Trophoblast cell (in vitro differentiated cells and primary cell): ENCODE measurements at regions not wholly inside any gene's neighbourhood (a gene's known extent, or its start where the extent isn't known, plus 50 kb on each side); places are given as distances from the start of the nearest gene placed in this dataset.

Source experiments
- DNase-seq, 2 donors: peaks; one replicate each; pipeline ENCODE4 v3.0.0-alpha.2; 2016
- H2AFZ ChIP-seq: 2 replicates; pipeline ENCODE4 v1.6.1; 2013; ENCODE audit warnings: low read length, moderate library complexity, mild to moderate bottlenecking; ENCODE audit not compliant: insufficient read depth, poor library complexity
- H2AK5ac ChIP-seq: 2 replicates; pipeline ENCODE4 v1.6.1; 2013; ENCODE audit warnings: mild to moderate bottlenecking, low read length
- H2BK120ac ChIP-seq: 2 replicates; pipeline ENCODE4 v1.6.1; 2013; ENCODE audit warnings: low read length, mild to moderate bottlenecking, moderate library complexity; ENCODE audit not compliant: insufficient read depth, poor library complexity
- H2BK12ac ChIP-seq: 2 replicates; pipeline ENCODE4 v1.6.1; 2013; ENCODE audit warnings: mild to moderate bottlenecking, low read length, moderate library complexity
- H2BK5ac ChIP-seq: 2 replicates; pipeline ENCODE4 v1.6.1; 2013; ENCODE audit warnings: low read length, low read depth, moderate library complexity, mild to moderate bottlenecking; ENCODE audit not compliant: poor library complexity
- H3K14ac ChIP-seq: 2 replicates; pipeline ENCODE4 v1.6.1; 2013; ENCODE audit warnings: mild to moderate bottlenecking, low read length
- H3K18ac ChIP-seq: 2 replicates; pipeline ENCODE4 v1.6.1; 2013; ENCODE audit warnings: mild to moderate bottlenecking, low read length
- H3K23ac ChIP-seq: 2 replicates; pipeline ENCODE4 v1.6.1; 2013; ENCODE audit warnings: low read length
- H3K27ac ChIP-seq: 2 replicates; pipeline ENCODE4 v1.5.1; 2013; ENCODE audit warnings: low read depth, mild to moderate bottlenecking, inconsistent platforms, low read length, moderate library complexity
- H3K27me3 ChIP-seq: 2 replicates; pipeline ENCODE4 v1.6.1; 2013; ENCODE audit warnings: inconsistent platforms, mild to moderate bottlenecking, low read length, moderate library complexity; ENCODE audit not compliant: insufficient read depth
- H3K36me3 ChIP-seq, 2 experiments: 1 replicate in 1 of 2; 2 replicates in 1 of 2; pipeline ENCODE4 v1.6.1; 2013; ENCODE audit warnings: low read length in 2 of 2, mild to moderate bottlenecking in 2 of 2, moderate library complexity in 1 of 2; ENCODE audit not compliant: insufficient read depth in 2 of 2, control insufficient read depth in 1 of 2
- H3K4ac ChIP-seq: 2 replicates; pipeline ENCODE4 v1.6.1; 2013; ENCODE audit warnings: low read depth, mild to moderate bottlenecking, low read length, moderate library complexity
- H3K4me1 ChIP-seq, 2 experiments: 1 replicate in 1 of 2; 2 replicates in 1 of 2; pipeline ENCODE4 v1.6.1; 2013; ENCODE audit warnings: low read length in 2 of 2, mild to moderate bottlenecking in 2 of 2, moderate library complexity in 1 of 2; ENCODE audit not compliant: insufficient read depth in 2 of 2, control insufficient read depth in 1 of 2
- H3K4me2 ChIP-seq: 2 replicates; pipeline ENCODE4 v1.6.1; 2013; ENCODE audit warnings: inconsistent platforms, mild to moderate bottlenecking, low read length, moderate library complexity
- H3K4me3 ChIP-seq: 2 replicates; pipeline ENCODE4 v1.5.1; 2013; ENCODE audit warnings: mild to moderate bottlenecking, low read depth, low read length, inconsistent platforms
- H3K79me1 ChIP-seq: one replicate; pipeline ENCODE4 v1.6.1; 2013; ENCODE audit warnings: low read length
- H3K79me2 ChIP-seq: 2 replicates; pipeline ENCODE4 v1.6.1; 2013; ENCODE audit warnings: low read length, mild to moderate bottlenecking; ENCODE audit not compliant: control insufficient read depth, insufficient read depth, poor library complexity
- H3K9ac ChIP-seq: 2 replicates; pipeline ENCODE4 v1.6.1; 2013; ENCODE audit warnings: mild to moderate bottlenecking, low read length
- H3K9me3 ChIP-seq: 2 replicates; pipeline ENCODE4 v1.6.1; 2013; ENCODE audit warnings: low read depth, mild to moderate bottlenecking, control low read depth, inconsistent platforms, low read length; ENCODE audit not compliant: insufficient read depth
- H4K12ac ChIP-seq: 2 replicates; pipeline ENCODE4 v1.6.1; 2013; ENCODE audit warnings: low read depth, mild to moderate bottlenecking, low read length, moderate library complexity
- H4K8ac ChIP-seq: 2 replicates; pipeline ENCODE4 v1.6.1; 2013; ENCODE audit warnings: low read depth, mild to moderate bottlenecking, low read length, moderate library complexity
- H4K91ac ChIP-seq: one replicate; pipeline ENCODE4 v1.6.1; 2013; ENCODE audit warnings: low read depth, mild to moderate bottlenecking, low read length, moderate library complexity
- WGBS: extraction: QIAGEN DNeasy Blood & Tissue Kit; methylation state at CpG from one replicate; pipeline ENCODE4 v1.1.7; 2013; ENCODE audit warnings: missing lambda C conversion rate; ENCODE audit not compliant: insufficient read length, insufficient coverage; ENCODE audit errors: extremely low coverage; 5-methylcytosine and 5-hydroxymethylcytosine counted together

DNA sequence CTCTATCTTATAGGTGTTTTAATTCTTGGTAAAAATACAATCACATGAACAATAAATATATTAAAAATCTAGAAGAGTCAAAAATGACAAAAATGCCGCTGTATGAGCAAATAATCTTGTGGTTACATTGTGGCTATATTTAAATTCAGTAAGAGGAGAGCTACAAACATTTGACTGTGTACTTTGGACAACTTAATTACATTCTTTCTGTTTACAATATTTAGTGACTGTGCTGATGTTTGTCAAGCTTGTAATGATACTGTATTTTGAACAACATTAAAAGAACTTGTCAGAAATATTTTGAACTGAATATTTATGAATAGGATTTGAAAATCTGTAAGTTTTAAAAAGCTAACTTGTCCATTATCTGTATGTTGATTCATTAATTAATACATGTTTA is 598.3 kb downstream of the SI start:
- H4K8ac ChIP-seq, result no peak overlapping the region
- no peak overlapping the region for H4K91ac ChIP-seq
- no peak overlapping the region for H3K14ac ChIP-seq
- no peaks in the 10 kb centered on the region for H3K4me1 ChIP-seq
- H3K27me3 ChIP-seq, result no peaks in the 10 kb centered on the region
- H4K12ac ChIP-seq, result no peak overlapping the region
- DNase-seq, result no peak
- H3K18ac ChIP-seq, result no peak overlapping the region
- no peak overlapping the region for H3K23ac ChIP-seq
- no peak overlapping the region for H2AFZ ChIP-seq
- no peaks in the 10 kb centered on the region for H3K79me1 ChIP-seq
- no peak overlapping the region for H2AK5ac ChIP-seq
- no peak overlapping the region for H2BK12ac ChIP-seq
- H3K79me2 ChIP-seq, result no peaks in the 10 kb centered on the region
- WGBS, result no CpG with 5 or more reads among the region's 1 CpG
- no peak overlapping the region for H3K4ac ChIP-seq
- no peak overlapping the region for H3K9ac ChIP-seq
- no peak overlapping the region for H3K4me2 ChIP-seq
- no peak overlapping the region for H2BK120ac ChIP-seq
- no peak overlapping the region for H3K27ac ChIP-seq
- no peak overlapping the region for H2BK5ac ChIP-seq
- no peaks in the 10 kb centered on the region for H3K36me3 ChIP-seq
- H3K9me3 ChIP-seq, result no peaks in the 10 kb centered on the region
- no peak overlapping the region for H3K4me3 ChIP-seq

DNA sequence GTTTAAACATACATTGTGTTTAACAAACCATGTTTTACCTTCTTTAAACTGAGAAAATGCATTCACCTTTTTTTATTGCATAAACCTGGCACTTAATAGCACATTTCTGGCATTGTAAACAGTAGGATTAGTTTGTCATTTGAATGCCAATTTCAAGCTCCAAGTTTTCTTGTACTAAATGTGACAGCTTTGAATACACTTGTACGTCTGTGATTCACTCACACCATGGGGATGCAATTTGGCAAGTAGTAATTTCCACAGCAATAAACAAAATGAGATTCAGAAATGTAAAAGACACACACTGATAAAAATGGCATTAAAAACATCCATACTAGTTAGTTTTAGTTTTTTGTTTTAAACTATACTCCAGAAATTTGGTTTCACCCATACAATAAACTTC is 598.9 kb downstream of the SI start:
- Histone ChIP-seq H2AK5ac (no peak overlapping the region), H3K14ac (no peak overlapping the region), H2BK12ac (no peak overlapping the region), H3K9ac (no peak overlapping the region), H3K4me1 (no peaks in the 10 kb centered on the region), H3K4me3 (no peak overlapping the region), H3K18ac (no peak overlapping the region), H4K91ac (no peak overlapping the region), H3K79me2 (no peaks in the 10 kb centered on the region), H3K9me3 (no peaks in the 10 kb centered on the region), H3K36me3 (no peaks in the 10 kb centered on the region), H4K8ac (no peak overlapping the region), H3K27me3 (no peaks in the 10 kb centered on the region), H2BK5ac (no peak overlapping the region), H2BK120ac (no peak overlapping the region), H3K23ac (no peak overlapping the region), H3K4me2 (no peak overlapping the region), H3K4ac (no peak overlapping the region), H4K12ac (no peak overlapping the region), H3K79me1 (no peaks in the 10 kb centered on the region), H2AFZ (no peak overlapping the region), H3K27ac (no peak overlapping the region)
- DNase-seq, result no peak
- WGBS, result no CpG with 5 or more reads among the region's 1 CpG

DNA sequence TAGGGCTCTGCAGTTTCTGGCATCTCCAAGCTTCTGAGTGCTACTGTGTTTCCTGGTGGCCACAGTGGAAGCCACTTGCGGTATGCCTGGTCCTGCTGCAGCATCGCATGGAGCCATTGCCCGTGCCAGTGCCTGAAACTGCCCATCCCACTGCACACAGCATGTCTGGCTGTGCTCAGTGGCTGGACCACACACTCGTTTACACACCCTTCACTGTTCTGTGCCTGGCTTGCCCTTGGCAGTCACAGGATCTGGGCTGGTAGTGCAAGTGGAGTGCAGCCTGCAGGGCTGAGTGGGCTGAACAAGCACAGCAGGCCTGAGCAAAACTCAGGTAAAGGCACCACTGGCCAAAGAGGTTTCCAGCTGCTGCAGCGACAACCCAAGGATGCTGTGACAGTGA is 600.0 kb downstream of the SI start:
- Histone ChIP-seq H3K23ac (no peak overlapping the region), H3K4me1 (no peaks in the 10 kb centered on the region), H3K18ac (no peak overlapping the region), H3K14ac (no peak overlapping the region), H3K79me2 (no peaks in the 10 kb centered on the region), H3K4me2 (no peak overlapping the region), H3K79me1 (no peaks in the 10 kb centered on the region), H2BK120ac (no peak overlapping the region), H3K4ac (no peak overlapping the region), H2AFZ (no peak overlapping the region), H3K36me3 (no peaks in the 10 kb centered on the region), H3K9ac (no peak overlapping the region), H4K91ac (no peak overlapping the region), H2BK5ac (no peak overlapping the region), H3K27me3 (no peaks in the 10 kb centered on the region), H4K8ac (no peak overlapping the region), H3K9me3 (no peaks in the 10 kb centered on the region), H2AK5ac (no peak overlapping the region), H3K27ac (no peak overlapping the region), H2BK12ac (no peak overlapping the region), H4K12ac (no peak overlapping the region), H3K4me3 (no peak overlapping the region)
- DNase-seq, result no peak
- WGBS, result no CpG with 5 or more reads among the region's 5 CpGs

DNA sequence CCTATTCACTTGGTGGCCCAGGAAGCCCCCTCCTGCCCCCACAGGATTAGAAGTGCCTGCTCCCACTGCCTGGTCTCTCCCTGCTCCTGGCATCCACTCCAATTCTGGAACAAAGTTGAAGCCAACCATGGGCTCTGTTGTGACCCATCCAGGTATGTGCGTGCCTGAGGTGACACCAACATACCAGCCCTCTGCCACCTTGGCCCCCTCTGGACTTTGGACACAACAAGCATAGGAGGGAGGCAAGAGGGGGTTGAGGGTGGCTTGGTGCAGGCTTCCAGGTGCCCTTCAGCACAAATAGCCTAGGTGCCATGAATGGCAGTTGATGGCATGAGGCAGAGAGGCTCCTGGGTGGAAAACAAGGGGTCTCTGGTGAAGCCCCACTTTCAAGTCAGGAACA is 600.9 kb downstream of the SI start:
- DNase-seq, result no peak
- no peak overlapping the region for H3K4me2 ChIP-seq
- H4K8ac ChIP-seq, result no peak overlapping the region
- no peaks in the 10 kb centered on the region for H3K36me3 ChIP-seq
- no peaks in the 10 kb centered on the region for H3K27me3 ChIP-seq
- H3K27ac ChIP-seq, result no peak overlapping the region
- H3K9me3 ChIP-seq, result no peaks in the 10 kb centered on the region
- no peak overlapping the region for H2AFZ ChIP-seq
- H3K18ac ChIP-seq, result no peak overlapping the region
- no peak overlapping the region for H3K4me3 ChIP-seq
- H3K9ac ChIP-seq, result no peak overlapping the region
- H2BK120ac ChIP-seq, result no peak overlapping the region
- no peak overlapping the region for H3K23ac ChIP-seq
- no peak overlapping the region for H2BK12ac ChIP-seq
- H3K79me2 ChIP-seq, result no peaks in the 10 kb centered on the region
- no peaks in the 10 kb centered on the region for H3K79me1 ChIP-seq
- H2BK5ac ChIP-seq, result no peak overlapping the region
- H3K4ac ChIP-seq, result no peak overlapping the region
- no peak overlapping the region for H3K14ac ChIP-seq
- H4K91ac ChIP-seq, result no peak overlapping the region
- no peak overlapping the region for H2AK5ac ChIP-seq
- no peaks in the 10 kb centered on the region for H3K4me1 ChIP-seq
- WGBS, result no CpG with 5 or more reads among the region's 1 CpG
- H4K12ac ChIP-seq, result no peak overlapping the region
